ENCODE measurements at regions not wholly inside any gene's neighbourhood (a gene's known extent, or its start where the extent isn't known, plus 50 kb on each side); places are given as distances from the start of the nearest gene placed in this dataset.

DNA sequence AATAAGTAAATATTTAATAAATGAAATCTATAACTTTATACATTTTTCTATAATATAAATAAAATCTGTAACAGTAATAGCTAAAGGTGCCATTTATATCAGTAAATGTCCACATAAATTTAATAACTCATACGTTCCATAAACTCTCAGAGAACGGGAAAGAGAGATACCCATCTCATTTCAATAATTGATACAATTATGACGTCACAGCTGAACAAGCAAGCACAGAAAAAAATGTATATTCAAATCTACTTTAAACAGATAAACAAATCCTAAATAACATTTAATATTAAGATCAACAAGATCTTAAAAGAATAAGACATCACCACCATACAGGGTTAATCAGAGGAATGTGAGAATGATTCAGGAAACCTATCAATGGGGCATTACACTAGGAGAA, 1136.5 kb downstream of the TBC1D22A start:
- Histone ChIP-seq H3K4me3 (no peak overlapping the region), H3K27ac (no peak overlapping the region)
- no peak for DNase-seq (ENCODE audit: low spot score)
- TF ChIP-seq, protein P1, sequence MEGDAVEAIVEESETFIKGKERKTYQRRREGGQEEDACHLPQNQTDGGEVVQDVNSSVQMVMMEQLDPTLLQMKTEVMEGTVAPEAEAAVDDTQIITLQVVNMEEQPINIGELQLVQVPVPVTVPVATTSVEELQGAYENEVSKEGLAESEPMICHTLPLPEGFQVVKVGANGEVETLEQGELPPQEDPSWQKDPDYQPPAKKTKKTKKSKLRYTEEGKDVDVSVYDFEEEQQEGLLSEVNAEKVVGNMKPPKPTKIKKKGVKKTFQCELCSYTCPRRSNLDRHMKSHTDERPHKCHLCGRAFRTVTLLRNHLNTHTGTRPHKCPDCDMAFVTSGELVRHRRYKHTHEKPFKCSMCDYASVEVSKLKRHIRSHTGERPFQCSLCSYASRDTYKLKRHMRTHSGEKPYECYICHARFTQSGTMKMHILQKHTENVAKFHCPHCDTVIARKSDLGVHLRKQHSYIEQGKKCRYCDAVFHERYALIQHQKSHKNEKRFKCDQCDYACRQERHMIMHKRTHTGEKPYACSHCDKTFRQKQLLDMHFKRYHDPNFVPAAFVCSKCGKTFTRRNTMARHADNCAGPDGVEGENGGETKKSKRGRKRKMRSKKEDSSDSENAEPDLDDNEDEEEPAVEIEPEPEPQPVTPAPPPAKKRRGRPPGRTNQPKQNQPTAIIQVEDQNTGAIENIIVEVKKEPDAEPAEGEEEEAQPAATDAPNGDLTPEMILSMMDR (IDR thresholded peaks at IDR 0.05), result no peak

DNA sequence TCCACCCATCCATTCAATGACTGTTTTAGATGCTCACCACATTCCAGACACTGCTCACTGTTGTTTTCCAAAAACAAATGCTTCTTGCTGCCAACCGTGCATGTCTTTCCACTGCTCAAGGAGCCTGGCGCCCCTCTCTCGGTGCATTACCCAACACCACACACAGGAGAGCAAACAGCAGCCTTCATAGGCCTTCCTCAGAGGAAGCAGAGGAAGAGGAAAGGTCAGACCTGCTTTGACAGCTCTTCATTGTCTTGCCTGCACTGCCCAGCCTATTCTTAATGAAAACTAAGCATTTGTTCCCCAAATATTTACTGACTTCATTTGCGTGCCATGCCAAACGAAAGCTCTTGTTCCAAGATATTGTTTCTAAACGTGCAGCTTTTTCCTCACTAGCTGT, 1129.2 kb downstream of the TBC1D22A start:
- TF ChIP-seq, protein P1 (IDR thresholded peaks at IDR 0.05), result no peak
- Histone ChIP-seq H3K27ac (no peak overlapping the region), H3K4me3 (no peak overlapping the region)
- no peak for DNase-seq (ENCODE audit: low spot score)

DNA sequence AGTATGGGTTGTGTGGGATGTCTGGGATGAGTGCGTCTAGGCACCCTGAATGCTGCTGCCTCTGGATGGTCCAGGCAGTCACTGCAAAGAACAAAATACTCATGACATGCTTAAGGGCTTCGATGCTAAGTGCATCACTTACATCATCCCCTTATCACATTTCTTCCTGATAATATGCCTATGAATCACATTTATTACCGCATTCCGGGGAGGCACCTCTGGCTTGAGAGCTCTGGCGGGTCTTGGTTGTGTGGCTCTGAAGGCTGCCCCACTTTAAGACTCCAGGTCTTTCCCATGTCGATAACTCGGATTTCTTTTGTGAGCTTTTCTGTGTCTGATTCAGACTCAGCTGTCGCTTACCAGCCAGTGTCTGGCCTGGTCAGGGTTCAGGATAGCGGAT, 1126.4 kb downstream of the TBC1D22A start:
- H3K4me3 ChIP-seq, result no peak overlapping the region
- H3K27ac ChIP-seq, result no peak overlapping the region
- DNase-seq (ENCODE audit: low spot score), result no peak
- TF ChIP-seq, protein P1 (IDR thresholded peaks at IDR 0.05), result no peak

DNA sequence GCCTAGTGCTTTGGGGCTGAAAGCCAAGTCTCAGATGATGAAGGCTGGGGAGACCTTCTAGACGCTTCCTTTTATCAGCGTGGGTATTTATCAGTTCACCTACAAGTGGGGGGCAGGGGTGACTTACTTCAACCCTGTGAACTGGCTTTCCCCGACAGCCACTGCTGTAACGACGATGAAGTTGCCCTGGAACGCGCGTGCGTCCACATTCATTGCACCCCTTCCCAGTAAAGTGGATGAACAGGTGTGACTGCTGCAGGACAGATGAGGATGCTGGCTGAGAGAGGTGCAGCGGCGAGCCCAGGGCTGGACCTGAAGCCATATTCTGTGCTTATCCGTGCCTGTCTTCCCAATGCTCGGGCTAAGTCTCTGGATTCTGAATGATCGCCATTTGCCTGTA, 1122.3 kb downstream of the TBC1D22A start:
- TF ChIP-seq, protein P1 (IDR thresholded peaks at IDR 0.05), result no peak
- no peak overlapping the region for H3K27ac ChIP-seq
- no peak overlapping the region for H3K4me3 ChIP-seq
- DNase-seq (ENCODE audit: low spot score), result no peak

DNA sequence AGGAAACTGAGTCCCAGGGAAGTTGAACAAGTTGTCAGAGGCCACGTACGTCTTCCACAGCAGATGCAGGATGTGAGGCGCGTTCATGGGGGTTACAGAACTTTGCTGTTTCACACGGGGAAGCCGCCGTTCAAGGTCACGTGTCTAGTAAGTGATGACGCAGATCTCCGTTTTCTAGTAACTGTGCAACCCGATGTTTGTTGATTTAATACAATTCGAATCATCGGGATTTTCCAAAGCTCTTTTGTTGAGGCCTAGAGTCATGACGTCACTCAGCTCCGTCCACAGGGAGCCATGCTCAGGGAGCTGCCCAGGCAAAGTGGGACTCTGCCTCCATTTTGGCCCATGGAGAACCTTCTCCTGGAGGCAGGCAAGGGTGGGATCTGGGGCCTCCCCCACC, 1121.8 kb downstream of the TBC1D22A start:
- Histone ChIP-seq H3K27ac (no peak overlapping the region), H3K4me3 (no peak overlapping the region)
- no peak for DNase-seq (ENCODE audit: low spot score)
- TF ChIP-seq, protein P1 (IDR thresholded peaks at IDR 0.05), result no peak

DNA sequence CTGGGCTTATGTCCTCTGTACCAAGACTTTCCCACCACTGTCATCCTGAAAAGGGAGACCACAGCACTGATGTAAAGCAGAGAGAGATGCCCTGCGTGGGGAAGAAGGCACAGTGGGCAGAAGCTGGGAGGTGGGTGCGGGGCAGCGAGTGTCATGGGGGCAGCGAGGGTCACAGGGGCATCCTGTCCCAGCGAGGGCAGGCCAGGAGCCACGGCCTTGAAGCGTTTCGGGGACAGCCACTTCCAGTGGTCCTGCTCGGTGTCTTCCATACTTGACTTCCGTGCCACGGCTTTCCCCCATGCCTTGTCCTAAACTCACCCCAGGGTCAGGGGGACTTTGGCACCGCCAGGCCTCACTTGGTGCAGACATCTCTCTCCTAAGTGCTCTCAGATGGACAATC, 1121.3 kb downstream of the TBC1D22A start:
- no peak for DNase-seq (ENCODE audit: low spot score)
- Histone ChIP-seq H3K27ac (no peak overlapping the region), H3K4me3 (no peak overlapping the region)
- TF ChIP-seq, protein P1 (IDR thresholded peaks at IDR 0.05), result no peak

DNA sequence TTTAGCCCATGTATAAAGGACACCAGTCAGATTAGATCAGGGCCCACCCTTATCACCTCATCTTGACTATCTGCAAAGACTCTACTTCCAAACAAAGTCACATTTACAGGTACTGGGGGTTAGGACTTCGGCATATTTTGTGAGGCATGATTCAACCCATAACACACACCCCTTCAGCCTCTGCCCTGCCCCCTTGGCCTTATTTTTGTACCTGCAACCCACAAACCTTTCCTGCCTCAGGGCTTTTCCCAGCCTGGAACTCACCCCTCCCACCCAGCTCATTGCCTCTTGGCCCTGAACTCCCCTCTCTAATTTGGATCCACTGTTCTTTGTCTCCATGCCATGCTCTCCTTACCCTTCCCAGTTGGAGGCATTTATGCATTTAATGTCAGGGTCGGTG, 1116.9 kb downstream of the TBC1D22A start:
- no peak overlapping the region for H3K27ac ChIP-seq
- DNase-seq (ENCODE audit: low spot score), result no peak
- H3K4me3 ChIP-seq, result no peak overlapping the region
- TF ChIP-seq, protein P1 (IDR thresholded peaks at IDR 0.05), result no peak
